H1 (cell line): ENCODE measurements at regions not wholly inside any gene's neighbourhood (a gene's known extent, or its start where the extent isn't known, plus 50 kb on each side); places are given as distances from the start of the nearest gene placed in this dataset.

Experiments
- CHD7 ChIP-seq: fragments of 300-600 bp; sonication (generic); IDR thresholded peaks from 2 replicates; pipeline ENCODE4 v1.7.1; 2012; ENCODE audit warnings: low read length, moderate library complexity, mild to moderate bottlenecking, inconsistent platforms; ENCODE audit not compliant: insufficient replicate concordance
- GTF2F1 ChIP-seq: IDR thresholded peaks from 2 replicates; pipeline ENCODE4 v1.6.1; 2012; ENCODE audit warnings: low read depth, low read length, improper control_type of control experiment, borderline replicate concordance
- NANOG ChIP-seq: IDR thresholded peaks from 2 replicates; pipeline ENCODE4 v1.6.1; 2011; ENCODE audit warnings: low read length, low read depth, mild to moderate bottlenecking, inconsistent platforms; ENCODE audit not compliant: insufficient read depth, poor library complexity, severe bottlenecking
- POU5F1 ChIP-seq: IDR thresholded peaks from 2 replicates; pipeline ENCODE4 v1.6.1; 2011; ENCODE audit warnings: low read depth, mild to moderate bottlenecking, low read length, moderate library complexity

GRCh38 chr2:234374150-234374508 is 122.8 kb downstream of the ARL4C start (continued):
- TF ChIP-seq CHD7 (no peak), GTF2F1 (no peak), POU5F1 (no peak), NANOG (no peak)
